Endodermal cell (in vitro differentiated cells): ENCODE measurements at regions not wholly inside any gene's neighbourhood (a gene's known extent, or its start where the extent isn't known, plus 50 kb on each side); places are given as distances from the start of the nearest gene placed in this dataset.

ENCODE experiments used
- DNase-seq: peaks from one replicate; pipeline ENCODE4 v3.0.0-alpha.2; 2017
- H3K27ac ChIP-seq: 2 replicates; pipeline ENCODE4 v1.5.1; 2013; ENCODE audit warnings: mild to moderate bottlenecking, low read depth, low read length, moderate library complexity
- H3K27me3 ChIP-seq: 2 replicates; pipeline ENCODE4 v1.6.1; 2013; ENCODE audit warnings: mild to moderate bottlenecking, low read length, moderate library complexity; ENCODE audit not compliant: insufficient read depth, control insufficient read depth, poor library complexity, severe bottlenecking
- H3K36me3 ChIP-seq: 2 replicates; pipeline ENCODE4 v1.7.0; 2013; ENCODE audit warnings: mild to moderate bottlenecking, low read length, moderate library complexity; ENCODE audit not compliant: control insufficient read depth, insufficient read depth
- H3K4me1 ChIP-seq: one replicate; pipeline ENCODE4 v1.7.0; 2013; ENCODE audit warnings: low read length; ENCODE audit not compliant: control insufficient read depth, insufficient read depth
- H3K4me3 ChIP-seq: 2 replicates; pipeline ENCODE4 v1.5.1; 2013; ENCODE audit warnings: mild to moderate bottlenecking, low read length, moderate library complexity
- H3K9ac ChIP-seq: 2 replicates; pipeline ENCODE4 v1.6.1; 2013; ENCODE audit warnings: mild to moderate bottlenecking, low read length, moderate library complexity; ENCODE audit not compliant: poor library complexity, severe bottlenecking; ENCODE audit errors: extremely low read depth
- H3K9me3 ChIP-seq: 2 replicates; pipeline ENCODE4 v1.6.1; 2013; ENCODE audit warnings: mild to moderate bottlenecking, low read length, moderate library complexity; ENCODE audit not compliant: control insufficient read depth
- H3K27ac Mint-ChIP-seq: 2 replicates; pipeline ENCODE4 v1.8.0; 2020; ENCODE audit warnings: mixed read lengths
- H3K27me3 Mint-ChIP-seq: 2 replicates; pipeline ENCODE4 v1.8.0; 2021; ENCODE audit warnings: mild to moderate bottlenecking, mixed read lengths; ENCODE audit not compliant: insufficient read depth
- H3K36me3 Mint-ChIP-seq: 2 replicates; pipeline ENCODE4 v1.8.0; 2020; ENCODE audit warnings: low read depth, mixed read lengths
- H3K4me1 Mint-ChIP-seq: 2 replicates; pipeline ENCODE4 v1.8.0; 2020; ENCODE audit warnings: mixed read lengths
- H3K4me3 Mint-ChIP-seq: 2 replicates; pipeline ENCODE4 v1.8.0; 2020; ENCODE audit warnings: mild to moderate bottlenecking, moderate library complexity, mixed read lengths
- H3K9me3 Mint-ChIP-seq: 2 replicates; pipeline ENCODE4 v1.8.0; 2020; ENCODE audit warnings: mild to moderate bottlenecking, mixed read lengths
- CTCF ChIP-seq: fragments of 200-600 bp; sonication (generic); conservative IDR thresholded peaks from 2 replicates; pipeline ENCODE4 v1.5.0; 2021; ENCODE audit warnings: antibody characterized with exemption, mild to moderate bottlenecking
- WGBS, 2 experiments: methylation state at CpG; one replicate each; pipeline versions ENCODE4 v1.1.5 to v1.1.7; 2013; ENCODE audit warnings: missing lambda C conversion rate in 2 of 2, mixed read lengths in 1 of 2; ENCODE audit not compliant: insufficient coverage in 1 of 2, insufficient read length in 1 of 2; 5-methylcytosine and 5-hydroxymethylcytosine counted together

DNA sequence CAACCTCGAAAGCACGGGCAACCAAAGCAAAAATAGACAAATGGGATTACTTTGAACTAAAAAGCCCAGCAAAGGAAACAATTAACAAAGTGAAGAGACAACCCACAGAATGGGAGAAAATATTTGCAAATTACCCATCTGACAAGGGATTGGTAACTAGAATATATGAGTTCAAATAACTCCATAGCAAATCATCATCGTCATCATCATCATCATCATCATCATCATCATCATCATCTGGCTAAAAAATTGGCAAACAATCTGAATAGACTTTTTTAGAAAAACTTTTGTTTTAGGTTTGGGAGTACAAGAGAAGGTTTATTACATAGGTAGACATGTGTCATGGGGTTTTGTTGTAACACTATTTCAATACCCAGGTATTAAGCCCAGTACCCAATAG is 1239.3 kb upstream of the FAM98A start:
- Mint-ChIP-seq H3K27ac (no peak overlapping the region), H3K4me3 (no peak overlapping the region), H3K4me1 (no peaks in the 10 kb centered on the region), H3K9me3 (peaks cover 35% of the 10 kb centered on the region), H3K27me3 (no peaks in the 10 kb centered on the region), H3K36me3 (peaks cover 5% of the 10 kb centered on the region)
- no peak for DNase-seq
- no peak overlapping the region for H3K27ac ChIP-seq
- no peaks in the 10 kb centered on the region for H3K27me3 ChIP-seq
- H3K4me3 ChIP-seq = no peak overlapping the region
- WGBS, 2 experiments = 85% methylated on average over 3 of the region's 3 CpGs; no CpG with 5 or more reads in 1 of the 2 experiments
- no peaks in the 10 kb centered on the region for H3K36me3 ChIP-seq
- TF ChIP-seq CTCF = no peak
- H3K4me1 ChIP-seq = no peaks in the 10 kb centered on the region
- H3K9me3 ChIP-seq = peaks cover 21% of the 10 kb centered on the region
- H3K9ac ChIP-seq = no peak overlapping the region

- Histone ChIP-seq H3K9me3 (peaks cover 21% of the 10 kb centered on the region), H3K4me3 (no peak overlapping the region), H3K4me1 (no peaks in the 10 kb centered on the region), H3K27ac (no peak overlapping the region), H3K27me3 (no peaks in the 10 kb centered on the region), H3K9ac (no peak overlapping the region), H3K36me3 (no peaks in the 10 kb centered on the region)
- Mint-ChIP-seq H3K36me3 (peaks cover 5% of the 10 kb centered on the region), H3K27ac (no peak overlapping the region), H3K27me3 (no peaks in the 10 kb centered on the region), H3K4me1 (peaks cover under 1% of the 10 kb centered on the region), H3K9me3 (peaks cover 35% of the 10 kb centered on the region), H3K4me3 (no peak overlapping the region)
- DNase-seq = no peak
- TF ChIP-seq CTCF = no peak
- 100% methylated on average over 1 of the region's 1 CpG; no CpG with 5 or more reads in 1 of the 2 experiments for WGBS, 2 experiments
Measured at GRCh38 chr2:34836361-34836760, 1237.3 kb upstream of the FAM98A start.

DNA sequence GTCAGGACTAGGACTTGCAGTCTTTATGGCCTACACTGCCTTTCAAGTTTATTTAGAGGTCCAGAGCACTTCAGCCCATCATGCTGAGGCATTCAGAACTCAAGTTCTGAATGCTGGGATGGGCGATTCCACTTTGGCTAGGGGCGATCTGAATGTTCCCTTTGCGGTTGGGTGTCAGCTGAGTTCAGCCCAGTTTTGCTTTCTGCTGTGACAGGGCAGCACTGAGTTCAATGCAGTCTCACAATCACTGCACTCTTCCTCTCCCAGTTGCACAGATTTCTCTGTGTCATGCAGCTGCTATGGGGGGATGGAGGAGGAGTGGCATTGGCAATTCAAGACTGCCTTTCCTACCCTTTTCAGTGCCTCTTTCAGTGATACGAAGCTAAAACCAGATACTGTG is 1232.0 kb upstream of the FAM98A start:
- H3K4me3 ChIP-seq = no peak overlapping the region
- no peaks in the 10 kb centered on the region for H3K27me3 Mint-ChIP-seq
- H3K36me3 ChIP-seq = no peaks in the 10 kb centered on the region
- peaks cover 9% of the 10 kb centered on the region for H3K36me3 Mint-ChIP-seq
- H3K9me3 Mint-ChIP-seq = peaks cover 15% of the 10 kb centered on the region
- peaks cover 3% of the 10 kb centered on the region for H3K4me1 ChIP-seq
- no peak overlapping the region for H3K27ac Mint-ChIP-seq
- H3K4me3 Mint-ChIP-seq = no peak overlapping the region
- no peaks in the 10 kb centered on the region for H3K27me3 ChIP-seq
- no peak for TF ChIP-seq CTCF
- no peaks in the 10 kb centered on the region for H3K9me3 ChIP-seq
- no peak for DNase-seq
- no peak overlapping the region for H3K27ac ChIP-seq
- H3K9ac ChIP-seq = no peak overlapping the region
- WGBS, 2 experiments = 91 to 93% methylated on average over 3 to 4 of the region's 4 CpGs
- peaks cover 8% of the 10 kb centered on the region for H3K4me1 Mint-ChIP-seq
